HG03432 (cell line): ENCODE measurements at regions not wholly inside any gene's neighbourhood (a gene's known extent, or its start where the extent isn't known, plus 50 kb on each side); places are given as distances from the start of the nearest gene placed in this dataset.

Source experiments
- ATAC-seq: cut with Tn5 transposase; IDR thresholded peaks from one replicate; pipeline ENCODE4 v1.9.1; 2021; ENCODE audit warnings: mild to moderate bottlenecking, moderate library complexity; ENCODE audit not compliant: unreplicated experiment

GRCh38 chr18:77896586-77897252 is 647.1 kb downstream of the GALR1 start:
- no peak for ATAC-seq

- no peak for ATAC-seq
These were observed 648.0 kb downstream of the GALR1 start for GRCh38 chr18:77897606-77898005.

- ATAC-seq = peak; percentile 100
These were observed 650.5 kb downstream of the GALR1 start for GRCh38 chr18:77899972-77900754.

GRCh38 chr18:77905011-77905410 is 655.4 kb downstream of the GALR1 start:
- no peak for ATAC-seq

- no peak for ATAC-seq
These were observed 655.9 kb downstream of the GALR1 start for GRCh38 chr18:77905449-77906055.

GRCh38 chr18:77906103-77906892 is 656.6 kb downstream of the GALR1 start:
- no peak for ATAC-seq

- ATAC-seq = no peak
These were observed 660.7 kb downstream of the GALR1 start for GRCh38 chr18:77910347-77910746.

- no peak for ATAC-seq
These were observed 662.4 kb downstream of the GALR1 start for GRCh38 chr18:77911971-77912605.

GRCh38 chr18:77918730-77919129 is 669.1 kb downstream of the GALR1 start:
- ATAC-seq = no peak

GRCh38 chr18:77919923-77920322 is 670.3 kb downstream of the GALR1 start:
- ATAC-seq = no peak

- ATAC-seq = no peak
These were observed 685.7 kb downstream of the GALR1 start for GRCh38 chr18:77935342-77935741.

- no peak for ATAC-seq
These were observed 690.9 kb downstream of the GALR1 start for GRCh38 chr18:77940566-77940965.

GRCh38 chr18:77944533-77944932 is 694.9 kb downstream of the GALR1 start:
- no peak for ATAC-seq

GRCh38 chr18:77948567-77948966 is 698.9 kb downstream of the GALR1 start:
- no peak for ATAC-seq

GRCh38 chr18:77949355-77949973 is 699.8 kb downstream of the GALR1 start:
- no peak for ATAC-seq

- ATAC-seq = no peak
These were observed 709.6 kb downstream of the GALR1 start for GRCh38 chr18:77959248-77959647.

GRCh38 chr18:77960791-77961410 is 711.3 kb downstream of the GALR1 start:
- ATAC-seq = no peak

GRCh38 chr18:77967071-77967470 is 717.4 kb downstream of the GALR1 start:
- ATAC-seq = no peak

GRCh38 chr18:77967791-77968190 is 718.1 kb downstream of the GALR1 start:
- ATAC-seq = no peak

- ATAC-seq = no peak
These were observed 720.3 kb downstream of the GALR1 start for GRCh38 chr18:77969972-77970371.
